Ishikawa (cell line): ENCODE measurements at regions not wholly inside any gene's neighbourhood (a gene's known extent, or its start where the extent isn't known, plus 50 kb on each side); places are given as distances from the start of the nearest gene placed in this dataset.

Experiments used
- CEBPB ChIP-seq: IDR thresholded peaks from 2 replicates; pipeline ENCODE4 v1.6.1; 2012
- CREB1 ChIP-seq: IDR thresholded peaks from 2 replicates; pipeline ENCODE4 v1.6.1; 2012; ENCODE audit warnings: low read depth
- EGR1 ChIP-seq: IDR thresholded peaks from 2 replicates; pipeline ENCODE4 v1.6.1; 2012
- EP300 ChIP-seq: IDR thresholded peaks from 2 replicates; pipeline ENCODE4 v1.6.1; 2012; ENCODE audit warnings: borderline replicate concordance
- FOXM1 ChIP-seq: IDR thresholded peaks from 2 replicates; pipeline ENCODE4 v1.6.1; 2012; ENCODE audit warnings: low read depth, borderline replicate concordance
- NFIC ChIP-seq: IDR thresholded peaks from 2 replicates; pipeline ENCODE4 v1.6.1; 2012
- RAD21 ChIP-seq: IDR thresholded peaks from 2 replicates; pipeline ENCODE4 v1.6.1; 2012; ENCODE audit warnings: low read depth
- TAF1 ChIP-seq: IDR thresholded peaks from 2 replicates; pipeline ENCODE4 v1.6.1; 2012; ENCODE audit warnings: low read depth, mild to moderate bottlenecking
- TCF12 ChIP-seq: IDR thresholded peaks from 2 replicates; pipeline ENCODE4 v1.6.1; 2012; ENCODE audit warnings: low read depth
- TEAD4 ChIP-seq: IDR thresholded peaks from 2 replicates; pipeline ENCODE4 v1.6.1; 2012
- YY1 ChIP-seq: IDR thresholded peaks from 2 replicates; pipeline ENCODE4 v1.6.1; 2012; ENCODE audit warnings: low read depth
- ZBTB7A ChIP-seq: IDR thresholded peaks from 2 replicates; pipeline ENCODE4 v1.6.1; 2012; ENCODE audit warnings: low read depth
- TF ChIP-seq, protein P1 (sequence below): IDR thresholded peaks from 2 replicates; pipeline ENCODE4 v1.6.1; 2012; ENCODE audit warnings: low read depth, mild to moderate bottlenecking
- TF ChIP-seq, protein P2 (sequence below): IDR thresholded peaks from 2 replicates; pipeline ENCODE4 v1.6.1; 2012
- TF ChIP-seq, protein P3 (sequence below): IDR thresholded peaks from 2 replicates; pipeline ENCODE4 v1.6.1; 2012

DNA sequence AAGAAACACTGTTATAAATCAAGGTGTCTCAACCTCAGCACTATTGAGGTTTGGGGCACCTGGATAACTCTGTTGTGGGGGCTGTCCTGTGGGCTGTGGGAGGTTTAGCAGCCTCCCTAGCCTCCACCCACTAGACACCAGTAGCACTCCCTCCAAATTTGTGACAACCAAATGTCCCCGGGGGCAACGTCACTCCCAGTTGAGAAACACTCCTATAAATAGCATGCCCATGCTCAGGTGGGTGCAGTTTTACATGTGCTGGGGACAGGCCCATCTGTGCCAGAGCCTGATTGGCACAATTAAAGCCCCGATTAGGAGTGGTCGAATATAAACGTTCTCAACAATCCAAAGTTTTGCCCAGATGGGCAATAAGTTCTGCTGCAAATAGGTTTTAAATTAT is 78.9 kb downstream of the FAM50B start:
- TF ChIP-seq ZBTB7A: no peak
- no peak for TF ChIP-seq NFIC
- no peak for TF ChIP-seq TCF12
- no peak for TF ChIP-seq TAF1
- no peak for TF ChIP-seq EGR1
- no peak for TF ChIP-seq FOXM1
- TF ChIP-seq, protein P1, sequence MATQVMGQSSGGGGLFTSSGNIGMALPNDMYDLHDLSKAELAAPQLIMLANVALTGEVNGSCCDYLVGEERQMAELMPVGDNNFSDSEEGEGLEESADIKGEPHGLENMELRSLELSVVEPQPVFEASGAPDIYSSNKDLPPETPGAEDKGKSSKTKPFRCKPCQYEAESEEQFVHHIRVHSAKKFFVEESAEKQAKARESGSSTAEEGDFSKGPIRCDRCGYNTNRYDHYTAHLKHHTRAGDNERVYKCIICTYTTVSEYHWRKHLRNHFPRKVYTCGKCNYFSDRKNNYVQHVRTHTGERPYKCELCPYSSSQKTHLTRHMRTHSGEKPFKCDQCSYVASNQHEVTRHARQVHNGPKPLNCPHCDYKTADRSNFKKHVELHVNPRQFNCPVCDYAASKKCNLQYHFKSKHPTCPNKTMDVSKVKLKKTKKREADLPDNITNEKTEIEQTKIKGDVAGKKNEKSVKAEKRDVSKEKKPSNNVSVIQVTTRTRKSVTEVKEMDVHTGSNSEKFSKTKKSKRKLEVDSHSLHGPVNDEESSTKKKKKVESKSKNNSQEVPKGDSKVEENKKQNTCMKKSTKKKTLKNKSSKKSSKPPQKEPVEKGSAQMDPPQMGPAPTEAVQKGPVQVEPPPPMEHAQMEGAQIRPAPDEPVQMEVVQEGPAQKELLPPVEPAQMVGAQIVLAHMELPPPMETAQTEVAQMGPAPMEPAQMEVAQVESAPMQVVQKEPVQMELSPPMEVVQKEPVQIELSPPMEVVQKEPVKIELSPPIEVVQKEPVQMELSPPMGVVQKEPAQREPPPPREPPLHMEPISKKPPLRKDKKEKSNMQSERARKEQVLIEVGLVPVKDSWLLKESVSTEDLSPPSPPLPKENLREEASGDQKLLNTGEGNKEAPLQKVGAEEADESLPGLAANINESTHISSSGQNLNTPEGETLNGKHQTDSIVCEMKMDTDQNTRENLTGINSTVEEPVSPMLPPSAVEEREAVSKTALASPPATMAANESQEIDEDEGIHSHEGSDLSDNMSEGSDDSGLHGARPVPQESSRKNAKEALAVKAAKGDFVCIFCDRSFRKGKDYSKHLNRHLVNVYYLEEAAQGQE: no peak
- no peak for TF ChIP-seq YY1
- TF ChIP-seq TEAD4: no peak
- no peak for TF ChIP-seq EP300
- TF ChIP-seq CREB1: no peak
- TF ChIP-seq, protein P2, sequence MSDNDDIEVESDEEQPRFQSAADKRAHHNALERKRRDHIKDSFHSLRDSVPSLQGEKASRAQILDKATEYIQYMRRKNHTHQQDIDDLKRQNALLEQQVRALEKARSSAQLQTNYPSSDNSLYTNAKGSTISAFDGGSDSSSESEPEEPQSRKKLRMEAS: no peak
- TF ChIP-seq, protein P3, sequence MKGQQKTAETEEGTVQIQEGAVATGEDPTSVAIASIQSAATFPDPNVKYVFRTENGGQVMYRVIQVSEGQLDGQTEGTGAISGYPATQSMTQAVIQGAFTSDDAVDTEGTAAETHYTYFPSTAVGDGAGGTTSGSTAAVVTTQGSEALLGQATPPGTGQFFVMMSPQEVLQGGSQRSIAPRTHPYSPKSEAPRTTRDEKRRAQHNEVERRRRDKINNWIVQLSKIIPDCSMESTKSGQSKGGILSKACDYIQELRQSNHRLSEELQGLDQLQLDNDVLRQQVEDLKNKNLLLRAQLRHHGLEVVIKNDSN: no peak
- TF ChIP-seq RAD21: no peak
- TF ChIP-seq CEBPB: no peak

DNA sequence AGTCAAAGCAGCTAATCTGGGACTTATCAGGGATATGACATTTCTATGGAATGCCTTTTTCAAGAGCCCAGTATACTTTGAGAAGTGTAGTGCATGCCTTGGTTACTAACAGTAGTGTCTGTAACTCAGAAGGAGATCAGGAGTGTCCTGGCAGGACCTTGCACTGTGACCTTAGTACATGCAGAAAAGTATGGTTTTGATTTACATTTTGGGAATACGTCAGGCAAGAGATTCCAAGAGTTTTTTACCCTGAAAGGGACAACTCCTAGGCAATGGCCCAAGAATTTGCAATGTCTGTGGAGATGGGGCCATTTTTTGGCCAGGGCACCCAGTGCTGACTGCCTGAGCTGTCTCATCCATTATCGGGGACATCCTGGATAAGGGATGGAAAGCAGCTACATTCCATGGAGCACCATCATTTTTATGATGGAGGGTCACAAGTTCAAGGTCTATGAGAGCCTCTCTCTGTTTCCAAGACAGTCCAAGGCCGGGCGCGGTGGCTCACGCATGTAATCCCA is 80.2 kb downstream of the FAM50B start:
- TF ChIP-seq YY1 (no peak), RAD21 (no peak), CEBPB (no peak), EP300 (no peak), TEAD4 (no peak)
- TF ChIP-seq, protein P2: no peak
- TF ChIP-seq, protein P1: no peak

DNA sequence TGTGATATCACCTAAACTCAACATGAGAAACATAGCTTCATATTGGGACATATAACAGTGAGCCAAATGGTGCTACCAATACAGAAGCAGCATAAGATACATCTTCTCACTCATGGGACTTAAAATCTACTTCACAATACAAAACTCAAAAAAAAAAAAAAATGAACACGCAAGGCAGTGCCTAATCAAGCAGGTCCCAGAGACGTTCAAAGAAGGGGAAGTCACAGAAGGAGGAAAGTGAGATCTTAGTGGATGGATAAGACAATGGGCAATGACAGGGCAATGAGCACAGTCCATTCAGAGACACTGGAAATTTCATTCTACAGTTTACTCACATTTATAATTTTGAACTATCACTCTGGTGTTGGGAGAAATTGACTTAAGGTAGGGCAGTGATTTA is 88.3 kb downstream of the FAM50B start:
- TF ChIP-seq TCF12: no peak
- no peak for TF ChIP-seq RAD21
- no peak for TF ChIP-seq FOXM1
- no peak for TF ChIP-seq YY1
- TF ChIP-seq, protein P2: no peak
- TF ChIP-seq, protein P3: no peak
- no peak for TF ChIP-seq TEAD4
- TF ChIP-seq CEBPB: no peak
- TF ChIP-seq ZBTB7A: no peak
- no peak for TF ChIP-seq NFIC
- no peak for TF ChIP-seq TAF1
- no peak for TF ChIP-seq EGR1
- TF ChIP-seq, protein P1: no peak
- no peak for TF ChIP-seq CREB1
- TF ChIP-seq EP300: no peak

DNA sequence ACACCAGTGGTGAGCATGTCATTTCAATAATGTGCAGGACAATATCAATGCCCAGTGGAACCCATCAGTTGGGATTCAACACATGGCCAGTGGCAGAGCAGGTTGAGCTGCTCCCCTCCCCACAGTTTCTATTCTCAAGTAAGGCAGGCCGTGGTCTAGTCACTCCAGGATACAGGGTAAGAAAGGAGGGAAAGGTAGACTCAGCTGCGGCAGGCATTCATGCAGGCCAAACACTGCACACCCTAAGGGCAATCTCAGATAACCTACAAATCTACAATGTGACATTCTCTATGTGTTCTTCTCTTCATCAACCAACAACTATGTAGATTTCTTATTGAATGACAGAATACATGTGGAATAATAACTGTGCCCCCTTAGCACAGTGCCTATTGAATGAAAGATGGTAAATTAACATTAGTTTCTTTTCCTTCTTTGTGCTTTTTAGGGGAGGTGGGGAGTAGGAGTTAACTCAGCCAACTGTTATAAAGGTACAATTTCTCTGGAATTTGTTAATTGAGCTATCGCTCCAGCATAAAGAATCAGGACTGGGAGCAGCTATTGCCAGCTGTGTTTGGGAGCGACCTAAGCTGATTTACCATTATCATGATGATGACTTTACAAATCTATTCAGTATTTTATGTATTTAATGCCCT is 89.7 kb downstream of the FAM50B start:
- TF ChIP-seq EGR1: no peak
- no peak for TF ChIP-seq YY1
- no peak for TF ChIP-seq TAF1
- no peak for TF ChIP-seq TEAD4
- no peak for TF ChIP-seq RAD21
- TF ChIP-seq, protein P3: no peak
- no peak for TF ChIP-seq CREB1
- TF ChIP-seq EP300: no peak
- no peak for TF ChIP-seq ZBTB7A
- TF ChIP-seq, protein P2: no peak
- TF ChIP-seq FOXM1: no peak
- TF ChIP-seq CEBPB: no peak
- no peak for TF ChIP-seq NFIC
